ENCODE measurements at regions not wholly inside any gene's neighbourhood (a gene's known extent, or its start where the extent isn't known, plus 50 kb on each side); places are given as distances from the start of the nearest gene placed in this dataset.
A peak's percentile ranks its signal among the peaks of the same experiment; 100 is the strongest.
"Not testable (repeated sequence)": the region's sequence is repeated elsewhere in the genome, so short reads cannot be mapped to it uniquely, and the experiment has no call there.

- not testable (repeated sequence) for H3K4me3 Mint-ChIP-seq; DNase-seq (ENCODE audit: low spot score in 2 of 2); H3K9me3 Mint-ChIP-seq; ATAC-seq; H3K27ac Mint-ChIP-seq; H3K36me3 Mint-ChIP-seq; H3K4me1 Mint-ChIP-seq
Observed at GRCh38 chrX:23458957-23459356, 124.3 kb downstream of the PTCHD1 start.

GRCh38 chrX:23465105-23465791 lies 130.6 kb downstream of the PTCHD1 start:
- DNase-seq (ENCODE audit: low spot score in 2 of 2), result no peak
- Mint-ChIP-seq H3K4me3 (no peak overlapping the region), H3K27ac (no peak overlapping the region), H3K36me3 (no peaks in the 10 kb centered on the region), H3K9me3 (peaks cover 13% of the 10 kb centered on the region), H3K4me1 (no peaks in the 10 kb centered on the region)
- ATAC-seq, result no peak

- no peak for ATAC-seq
- Mint-ChIP-seq H3K4me3 (no peak overlapping the region), H3K4me1 (no peaks in the 10 kb centered on the region), H3K36me3 (no peaks in the 10 kb centered on the region), H3K9me3 (peaks cover 18% of the 10 kb centered on the region), H3K27ac (no peak overlapping the region)
- no peak for DNase-seq (ENCODE audit: low spot score in 2 of 2)
Observed at GRCh38 chrX:23465985-23466384, 131.3 kb downstream of the PTCHD1 start.

GRCh38 chrX:23478056-23478455 lies 143.4 kb downstream of the PTCHD1 start:
- Mint-ChIP-seq H3K27ac (no peak overlapping the region), H3K36me3 (no peaks in the 10 kb centered on the region), H3K4me3 (no peak overlapping the region), H3K9me3 (peaks cover 6% of the 10 kb centered on the region), H3K4me1 (no peaks in the 10 kb centered on the region)
- no peak for ATAC-seq
- DNase-seq (ENCODE audit: low spot score in 2 of 2), result no peak

GRCh38 chrX:23478561-23478960 lies 143.9 kb downstream of the PTCHD1 start:
- Mint-ChIP-seq H3K36me3 (no peaks in the 10 kb centered on the region), H3K4me1 (no peaks in the 10 kb centered on the region), H3K4me3 (no peak overlapping the region), H3K27ac (no peak overlapping the region), H3K9me3 (peaks cover 6% of the 10 kb centered on the region)
- no peak for DNase-seq (ENCODE audit: low spot score in 2 of 2)
- ATAC-seq, result no peak

GRCh38 chrX:23482561-23482960 lies 147.9 kb downstream of the PTCHD1 start:
- Mint-ChIP-seq H3K9me3 (peaks cover 3% of the 10 kb centered on the region), H3K4me3 (no peak overlapping the region), H3K36me3 (no peaks in the 10 kb centered on the region), H3K27ac (no peak overlapping the region), H3K4me1 (no peaks in the 10 kb centered on the region)
- ATAC-seq, result no peak
- no peak for DNase-seq (ENCODE audit: low spot score in 2 of 2)

- Mint-ChIP-seq H3K36me3 (no peaks in the 10 kb centered on the region), H3K4me1 (no peaks in the 10 kb centered on the region), H3K9me3 (peaks cover 3% of the 10 kb centered on the region), H3K4me3 (no peak overlapping the region), H3K27ac (no peak overlapping the region)
- DNase-seq (ENCODE audit: low spot score in 2 of 2) (no peak), ATAC-seq (no peak)
Observed at GRCh38 chrX:23483396-23483795, 148.7 kb downstream of the PTCHD1 start.

GRCh38 chrX:23493941-23494374 lies 159.3 kb downstream of the PTCHD1 start:
- DNase-seq (ENCODE audit: low spot score in 2 of 2), result no peak
- Mint-ChIP-seq H3K9me3 (peaks cover 4% of the 10 kb centered on the region), H3K4me1 (peaks cover 8% of the 10 kb centered on the region), H3K36me3 (no peaks in the 10 kb centered on the region), H3K4me3 (no peak overlapping the region), H3K27ac (peak overlapping the region; percentile 69)
- peak; percentile 75 for ATAC-seq

- Mint-ChIP-seq H3K9me3 (peaks cover 4% of the 10 kb centered on the region), H3K4me1 (peaks cover 8% of the 10 kb centered on the region), H3K27ac (no peak overlapping the region), H3K36me3 (no peaks in the 10 kb centered on the region), H3K4me3 (no peak overlapping the region)
- ATAC-seq (no peak), DNase-seq (ENCODE audit: low spot score in 2 of 2) (no peak)
Observed at GRCh38 chrX:23494741-23495140, 160.1 kb downstream of the PTCHD1 start.

- peaks cover 8% of the 10 kb centered on the region for H3K4me1 Mint-ChIP-seq
- H3K36me3 Mint-ChIP-seq, result no peaks in the 10 kb centered on the region
- H3K27ac Mint-ChIP-seq, result no peak overlapping the region
- no peaks in the 10 kb centered on the region for H3K9me3 Mint-ChIP-seq
- DNase-seq (ENCODE audit: low spot score in 2 of 2) (no peak), ATAC-seq (no peak)
- H3K4me3 Mint-ChIP-seq, result no peak overlapping the region
Observed at GRCh38 chrX:23497919-23498318, 163.3 kb downstream of the PTCHD1 start.

- no peaks in the 10 kb centered on the region for H3K36me3 Mint-ChIP-seq
- H3K4me1 Mint-ChIP-seq, result no peaks in the 10 kb centered on the region
- no peak for ATAC-seq
- no peaks in the 10 kb centered on the region for H3K9me3 Mint-ChIP-seq
- H3K27ac Mint-ChIP-seq, result no peak overlapping the region
- no peak overlapping the region for H3K4me3 Mint-ChIP-seq
- DNase-seq (ENCODE audit: low spot score in 2 of 2), result no peak
Observed at GRCh38 chrX:23501974-23502373, 165.3 kb upstream of the PRDX4 start.

- H3K4me1 Mint-ChIP-seq, result no peaks in the 10 kb centered on the region
- DNase-seq (ENCODE audit: low spot score in 2 of 2), result no peak
- H3K4me3 Mint-ChIP-seq, result no peak overlapping the region
Observed at GRCh38 chrX:23503835-23504539, 163.3 kb upstream of the PRDX4 start.

GRCh38 chrX:23504540-23504884 lies 162.8 kb upstream of the PRDX4 start:
- Mint-ChIP-seq H3K27ac (no peak overlapping the region), H3K36me3 (no peaks in the 10 kb centered on the region), H3K4me3 (no peak overlapping the region), H3K4me1 (no peaks in the 10 kb centered on the region), H3K9me3 (no peaks in the 10 kb centered on the region)
- ATAC-seq (no peak), DNase-seq (ENCODE audit: low spot score in 2 of 2) (no peak)

More at GRCh38 chrX:23503835-23504539, 163.3 kb upstream of the PRDX4 start:
- H3K36me3 Mint-ChIP-seq, result no peaks in the 10 kb centered on the region
- no peak for ATAC-seq
- H3K9me3 Mint-ChIP-seq, result no peaks in the 10 kb centered on the region
- no peak overlapping the region for H3K27ac Mint-ChIP-seq

- no peak overlapping the region for H3K27ac Mint-ChIP-seq
- no peak for DNase-seq (ENCODE audit: low spot score in 2 of 2)
- no peak overlapping the region for H3K4me3 Mint-ChIP-seq
- H3K9me3 Mint-ChIP-seq, result no peaks in the 10 kb centered on the region
- H3K4me1 Mint-ChIP-seq, result no peaks in the 10 kb centered on the region
- no peaks in the 10 kb centered on the region for H3K36me3 Mint-ChIP-seq
- ATAC-seq, result no peak
Observed at GRCh38 chrX:23504895-23505294, 162.4 kb upstream of the PRDX4 start.

GRCh38 chrX:23505531-23506303 lies 161.6 kb upstream of the PRDX4 start:
- no peak overlapping the region for H3K27ac Mint-ChIP-seq
- DNase-seq (ENCODE audit: low spot score in 2 of 2) (no peak), ATAC-seq (no peak)
- no peaks in the 10 kb centered on the region for H3K9me3 Mint-ChIP-seq
- no peak overlapping the region for H3K4me3 Mint-ChIP-seq
- no peaks in the 10 kb centered on the region for H3K4me1 Mint-ChIP-seq
- no peaks in the 10 kb centered on the region for H3K36me3 Mint-ChIP-seq

- no peaks in the 10 kb centered on the region for H3K9me3 Mint-ChIP-seq
- H3K4me3 Mint-ChIP-seq, result no peak overlapping the region
- DNase-seq (ENCODE audit: low spot score in 2 of 2), result no peak
- H3K36me3 Mint-ChIP-seq, result no peaks in the 10 kb centered on the region
- no peaks in the 10 kb centered on the region for H3K4me1 Mint-ChIP-seq
- H3K27ac Mint-ChIP-seq, result no peak overlapping the region
- no peak for ATAC-seq
Observed at GRCh38 chrX:23509256-23509655, 158.0 kb upstream of the PRDX4 start.
